Kidney (tissue), 13 donors: ENCODE measurements at regions not wholly inside any gene's neighbourhood (a gene's known extent, or its start where the extent isn't known, plus 50 kb on each side); places are given as distances from the start of the nearest gene placed in this dataset.
"Not testable (repeated sequence)": the region's sequence is repeated elsewhere in the genome, so short reads cannot be mapped to it uniquely, and the experiment has no call there.

ENCODE experiments used
- DNase-seq, 5 donors: peaks; one replicate each; pipeline ENCODE4 v3.0.0-alpha.2; 2013 to 2020
- FAIRE-seq: peaks from 2 replicates; lab custom pipeline; 2012; peaks lifted over from hg19 to GRCh38; lab: Jason Lieb, UNC
- H3K27ac ChIP-seq, 2 donors: one replicate each; pipeline ENCODE4 v1.7.0; 2013; ENCODE audit warnings: low read depth in 2 of 2, low read length in 2 of 2, inconsistent platforms in 1 of 2
- H3K27me3 ChIP-seq: one replicate; pipeline ENCODE4 v1.7.1; 2013; ENCODE audit warnings: low read length, inconsistent platforms; ENCODE audit not compliant: control insufficient read depth, insufficient read depth
- H3K36me3 ChIP-seq, 3 donors: one replicate each; pipeline versions ENCODE4 v1.7.0 to v1.7.1; 2013; ENCODE audit warnings: low read length in 3 of 3, control low read depth in 1 of 3, inconsistent platforms in 1 of 3; ENCODE audit not compliant: insufficient read depth in 3 of 3, control insufficient read depth in 2 of 3
- H3K4me1 ChIP-seq, 3 donors: one replicate each; pipeline versions ENCODE4 v1.7.0 to v1.7.1; 2013; ENCODE audit warnings: low read length in 3 of 3, inconsistent platforms in 1 of 3, low read depth in 1 of 3; ENCODE audit not compliant: control insufficient read depth in 2 of 3, insufficient read depth in 2 of 3
- H3K4me3 ChIP-seq, 3 donors: one replicate each; pipeline versions ENCODE4 v1.7.0 to v1.8.1; 2013; ENCODE audit warnings: low read length in 3 of 3, control low read depth in 1 of 3, inconsistent platforms in 1 of 3
- H3K9ac ChIP-seq, 3 donors: one replicate each; pipeline versions ENCODE4 v1.7.0 to v1.7.1; 2013; ENCODE audit warnings: low read length in 3 of 3, control low read depth in 1 of 3, inconsistent platforms in 1 of 3
- H3K9me3 ChIP-seq, 3 donors: one replicate each; pipeline versions ENCODE4 v1.7.0 to v1.7.1; 2013; ENCODE audit warnings: low read length in 3 of 3, control low read depth in 1 of 3, inconsistent platforms in 1 of 3; ENCODE audit not compliant: control insufficient read depth in 2 of 3, insufficient read depth in 1 of 3
- intact Hi-C: fragments of 100-400 bp; cut with DNase I; formaldehyde crosslinking; loops from one replicate; pipeline ENCODE4 v1.11.1; 2022
- TF ChIP-seq, protein P1 (sequence below): IDR thresholded peaks from 3 replicates; pipeline ENCODE4 v1.5.1; 2012; ENCODE audit warnings: mild to moderate bottlenecking, moderate library complexity, borderline replicate concordance; ENCODE audit not compliant: insufficient read depth; ENCODE audit errors: extremely low read depth
- donor health status: control.
- donor health status: control.
- donor health status: control.
- donor health status: control.
- donor health status: control.
- donor health status: DM: yes; HTN: yes; CAD: no.
- donor health status: Normal renal cell carcinoma (clear cell type).

DNA sequence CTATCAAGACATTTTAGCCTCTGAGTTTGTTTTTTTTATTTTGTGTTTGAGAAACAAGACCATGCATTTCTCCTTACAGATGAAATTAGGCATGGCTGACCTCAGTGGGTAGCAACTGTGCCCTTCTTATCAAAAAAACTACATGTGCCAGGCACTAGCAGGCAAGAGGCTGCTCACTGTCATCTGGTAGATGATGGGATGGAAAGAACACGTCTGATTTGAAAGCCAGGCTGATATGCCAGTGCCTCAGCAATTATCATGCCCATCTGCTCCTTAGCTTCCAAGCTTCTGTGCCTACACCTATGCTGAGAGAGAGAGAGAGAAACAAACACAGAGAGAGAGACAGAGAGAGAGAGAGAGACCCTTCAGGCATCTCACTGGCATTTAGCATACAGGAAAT is 149.9 kb downstream of the C6orf118 start:
- Histone ChIP-seq H3K27ac (no peak overlapping the region), H3K36me3 (no peaks in the 10 kb centered on the region), H3K4me1 (no peaks in the 10 kb centered on the region), H3K9me3 (no peaks in the 10 kb centered on the region), H3K27me3 (no peaks in the 10 kb centered on the region), H3K9ac (no peak overlapping the region), H3K4me3 (no peak overlapping the region)
- TF ChIP-seq, protein P1, sequence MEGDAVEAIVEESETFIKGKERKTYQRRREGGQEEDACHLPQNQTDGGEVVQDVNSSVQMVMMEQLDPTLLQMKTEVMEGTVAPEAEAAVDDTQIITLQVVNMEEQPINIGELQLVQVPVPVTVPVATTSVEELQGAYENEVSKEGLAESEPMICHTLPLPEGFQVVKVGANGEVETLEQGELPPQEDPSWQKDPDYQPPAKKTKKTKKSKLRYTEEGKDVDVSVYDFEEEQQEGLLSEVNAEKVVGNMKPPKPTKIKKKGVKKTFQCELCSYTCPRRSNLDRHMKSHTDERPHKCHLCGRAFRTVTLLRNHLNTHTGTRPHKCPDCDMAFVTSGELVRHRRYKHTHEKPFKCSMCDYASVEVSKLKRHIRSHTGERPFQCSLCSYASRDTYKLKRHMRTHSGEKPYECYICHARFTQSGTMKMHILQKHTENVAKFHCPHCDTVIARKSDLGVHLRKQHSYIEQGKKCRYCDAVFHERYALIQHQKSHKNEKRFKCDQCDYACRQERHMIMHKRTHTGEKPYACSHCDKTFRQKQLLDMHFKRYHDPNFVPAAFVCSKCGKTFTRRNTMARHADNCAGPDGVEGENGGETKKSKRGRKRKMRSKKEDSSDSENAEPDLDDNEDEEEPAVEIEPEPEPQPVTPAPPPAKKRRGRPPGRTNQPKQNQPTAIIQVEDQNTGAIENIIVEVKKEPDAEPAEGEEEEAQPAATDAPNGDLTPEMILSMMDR = no peak
- FAIRE-seq = no peak
- DNase-seq = no peak
- intact Hi-C loops = no loop called here

DNA sequence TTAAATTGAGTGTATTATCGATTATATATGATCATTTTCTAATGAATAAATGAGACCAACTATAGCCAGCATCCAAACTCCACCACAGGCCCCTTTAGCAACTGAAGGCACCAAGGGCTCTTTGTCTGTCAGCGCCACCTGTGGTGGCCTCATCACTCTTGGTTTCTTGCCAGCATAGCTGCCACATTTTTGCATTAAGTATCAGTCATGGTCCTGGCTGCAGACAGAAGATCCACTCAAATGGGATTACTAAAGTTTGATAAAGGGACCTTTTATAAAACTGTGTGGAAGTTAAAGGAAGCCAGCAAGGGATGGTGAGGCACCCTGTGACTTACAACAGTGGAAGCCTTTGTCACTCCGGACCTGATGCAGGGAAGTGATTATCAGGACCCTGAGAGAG is 162.9 kb downstream of the C6orf118 start:
- Histone ChIP-seq H3K9me3 (no peaks in the 10 kb centered on the region), H3K36me3 (no peaks in the 10 kb centered on the region), H3K4me3 (no peak overlapping the region), H3K4me1 (no peaks in the 10 kb centered on the region), H3K27ac (no peak overlapping the region), H3K9ac (no peak overlapping the region), H3K27me3 (no peaks in the 10 kb centered on the region)
- DNase-seq (no peak), FAIRE-seq (no peak)
- TF ChIP-seq, protein P1 = no peak
- intact Hi-C loops = no loop called here

DNA sequence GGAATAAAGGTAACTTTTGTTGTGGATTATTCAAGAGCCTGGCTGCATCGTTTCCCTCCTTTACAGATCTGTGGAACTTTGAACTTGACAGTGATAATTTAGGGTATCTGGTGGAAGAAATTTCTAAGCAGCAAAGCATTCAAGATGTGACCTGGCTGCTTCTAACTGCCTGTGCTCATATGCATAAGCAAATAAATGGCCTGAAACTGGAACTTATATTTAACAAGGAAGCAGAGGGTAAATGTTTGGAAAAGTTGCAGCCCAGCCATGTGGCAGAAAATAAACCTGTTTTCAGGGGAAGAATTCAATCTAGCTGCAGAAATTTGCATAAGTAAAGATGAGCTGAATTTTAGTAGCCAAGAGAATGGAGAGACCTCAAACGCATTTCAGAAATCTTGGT is 173.5 kb downstream of the C6orf118 start:
- Histone ChIP-seq H3K9me3 (peaks cover 0 to 4% (median 0%) of the 10 kb centered on the region in 3 donors), H3K4me1 (no peaks in the 10 kb centered on the region), H3K4me3 (no peak overlapping the region), H3K9ac (no peak overlapping the region), H3K36me3 (no peaks in the 10 kb centered on the region), H3K27me3 (no peaks in the 10 kb centered on the region), H3K27ac (no peak overlapping the region)
- DNase-seq = no peak
- TF ChIP-seq, protein P1 = no peak
- no peak for FAIRE-seq
- intact Hi-C loops = no loop called here

DNA sequence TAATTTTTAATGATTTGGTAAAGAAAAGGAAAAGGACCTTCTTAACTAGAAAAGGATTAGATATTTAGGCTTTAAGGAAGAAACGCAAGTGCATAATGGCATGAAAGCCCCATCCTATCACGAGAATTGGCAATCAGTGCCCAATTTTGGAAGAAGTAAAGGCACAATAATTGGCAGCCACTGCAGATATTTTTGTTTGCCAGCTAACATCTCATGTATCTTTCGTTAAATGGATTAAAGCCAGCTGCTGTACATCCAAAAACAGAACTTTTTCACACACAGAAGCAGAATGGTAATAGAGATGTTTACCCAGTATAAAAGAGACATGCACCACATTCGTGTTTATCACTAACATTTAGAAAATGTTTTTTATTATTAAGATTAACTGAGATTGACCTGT is 180.3 kb downstream of the C6orf118 start:
- Histone ChIP-seq H3K4me3 (no peak overlapping the region), H3K9ac (no peak overlapping the region), H3K4me1 (no peaks in the 10 kb centered on the region), H3K27me3 (no peaks in the 10 kb centered on the region), H3K9me3 (no peaks in the 10 kb centered on the region), H3K27ac (no peak overlapping the region), H3K36me3 (no peaks in the 10 kb centered on the region)
- FAIRE-seq (no peak), DNase-seq (no peak)
- intact Hi-C loops = no loop called here
- TF ChIP-seq, protein P1 = no peak

DNA sequence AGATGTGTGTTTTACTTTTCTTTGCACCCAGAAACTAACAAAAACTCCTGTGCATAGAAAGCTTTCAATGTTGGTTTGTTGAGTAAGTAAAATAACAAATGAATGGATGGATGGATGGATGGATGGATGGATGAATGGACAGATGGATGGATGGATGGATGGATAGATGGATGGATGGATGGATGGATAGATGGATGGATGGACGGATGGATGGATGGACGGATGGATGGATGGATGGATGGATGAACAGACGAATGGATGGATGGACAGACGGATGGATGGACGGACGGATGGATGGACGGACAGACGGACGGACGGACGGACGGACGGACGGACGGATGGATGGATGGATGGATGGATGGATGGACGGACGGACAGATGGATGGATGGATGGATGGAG is 181.7 kb downstream of the C6orf118 start:
- H3K4me1 ChIP-seq, H3K36me3 ChIP-seq, FAIRE-seq, H3K9ac ChIP-seq, H3K9me3 ChIP-seq, H3K27ac ChIP-seq, intact Hi-C loops, DNase-seq, H3K27me3 ChIP-seq, H3K4me3 ChIP-seq: not testable (repeated sequence)

DNA sequence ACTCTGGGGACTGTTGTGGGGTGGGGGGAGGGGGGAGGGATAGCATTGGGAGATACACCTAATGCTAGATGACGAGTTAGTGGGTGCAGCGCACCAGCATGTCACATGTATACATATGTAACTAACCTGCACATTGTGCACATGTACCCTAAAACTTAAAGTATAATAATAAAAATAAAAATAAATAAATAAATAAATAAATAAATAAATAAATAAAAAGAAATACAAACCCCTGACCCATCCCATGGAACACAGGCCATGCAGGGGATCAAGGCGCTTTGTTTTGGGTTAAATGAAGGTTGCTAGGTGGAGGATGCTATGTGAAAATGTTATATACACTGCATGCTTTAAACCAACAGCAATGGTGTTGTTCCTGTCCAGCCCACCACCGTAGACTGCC is 184.7 kb downstream of the C6orf118 start:
- intact Hi-C loops, FAIRE-seq, H3K9me3 ChIP-seq, H3K9ac ChIP-seq, H3K4me1 ChIP-seq, H3K27ac ChIP-seq, H3K4me3 ChIP-seq, H3K36me3 ChIP-seq, DNase-seq, H3K27me3 ChIP-seq: not testable (repeated sequence)
